RKO (cell line): ENCODE measurements at regions not wholly inside any gene's neighbourhood (a gene's known extent, or its start where the extent isn't known, plus 50 kb on each side); places are given as distances from the start of the nearest gene placed in this dataset.
A peak's percentile ranks its signal among the peaks of the same experiment; 100 is the strongest.
"Not testable (repeated sequence)": the region's sequence is repeated elsewhere in the genome, so short reads cannot be mapped to it uniquely, and the experiment has no call there.

Experiments
- DNase-seq: peaks from one replicate; pipeline ENCODE4 v3.0.0-alpha.2; 2016; ENCODE audit warnings: low spot score

DNA sequence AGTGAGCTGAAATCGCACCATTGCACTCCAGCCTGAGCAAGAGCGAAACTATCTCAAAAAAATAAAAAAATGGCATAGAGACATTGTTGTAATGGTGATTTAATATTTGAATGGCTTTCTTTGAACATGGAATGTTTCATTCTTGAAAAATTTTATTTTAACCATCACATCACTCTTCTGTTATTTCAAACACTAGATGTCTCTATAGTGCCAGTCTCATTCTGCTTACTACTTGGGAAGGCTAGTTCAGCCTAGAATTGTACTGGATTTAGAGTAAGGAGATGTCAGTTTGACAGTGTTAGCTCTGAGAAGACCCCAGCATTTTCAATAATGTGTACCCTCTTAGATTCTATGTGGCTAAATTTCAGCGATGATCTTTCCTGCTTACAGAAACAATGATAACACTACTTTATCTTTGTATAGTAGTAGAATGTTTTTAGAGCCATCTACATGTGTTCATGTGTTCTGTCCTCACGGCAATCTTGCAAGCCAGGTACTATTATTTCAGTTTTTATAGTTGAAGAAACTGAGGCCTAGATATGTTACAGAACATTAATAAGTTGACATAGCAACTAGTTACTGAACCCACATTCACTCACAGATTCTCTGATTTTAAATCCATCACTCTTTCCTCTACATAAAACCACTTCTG, 142.9 kb upstream of the ZSWIM2 start:
- DNase-seq, result peak; percentile 5

DNA sequence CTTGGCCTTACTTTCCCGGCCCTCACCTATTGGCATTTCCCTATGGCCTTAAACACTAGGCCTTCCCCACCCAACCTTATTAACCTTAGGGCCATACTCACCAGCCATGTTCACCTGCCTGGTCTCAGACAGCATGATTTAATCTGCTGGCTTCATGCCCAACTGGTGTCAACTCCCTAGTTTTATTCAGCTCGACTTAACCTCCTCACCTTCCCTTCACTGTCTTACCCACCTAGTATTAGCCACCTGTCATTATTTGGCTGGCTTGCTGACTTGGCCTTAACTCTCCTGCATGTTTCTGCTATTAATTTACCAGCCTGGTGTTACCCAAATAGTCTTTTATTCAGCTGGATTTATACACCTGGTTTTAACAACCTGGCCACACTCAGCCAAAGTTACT, 136.0 kb upstream of the ZSWIM2 start:
- DNase-seq, result no peak

- no peak for DNase-seq
These were observed 135.5 kb upstream of the ZSWIM2 start for GRCh38 chr2:186984481-186984880.

GRCh38 chr2:186980787-186981550, 132.0 kb upstream of the ZSWIM2 start:
- no peak for DNase-seq

DNA sequence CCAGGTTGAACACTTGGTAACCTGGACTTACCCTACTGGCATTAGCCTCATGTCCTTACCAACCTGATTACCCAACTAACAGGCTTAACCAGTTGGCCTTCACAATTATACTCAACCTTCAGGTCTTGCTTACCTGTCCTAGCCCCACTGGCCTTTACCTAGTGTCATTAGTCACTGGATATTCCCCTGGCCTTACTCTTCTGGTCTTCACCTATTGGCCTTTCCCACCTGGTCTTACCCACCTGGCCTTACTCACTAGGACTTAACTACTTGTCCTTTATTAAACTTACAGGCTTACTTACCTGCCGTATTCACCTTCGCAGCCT, 131.1 kb upstream of the ZSWIM2 start:
- DNase-seq, result no peak

DNA sequence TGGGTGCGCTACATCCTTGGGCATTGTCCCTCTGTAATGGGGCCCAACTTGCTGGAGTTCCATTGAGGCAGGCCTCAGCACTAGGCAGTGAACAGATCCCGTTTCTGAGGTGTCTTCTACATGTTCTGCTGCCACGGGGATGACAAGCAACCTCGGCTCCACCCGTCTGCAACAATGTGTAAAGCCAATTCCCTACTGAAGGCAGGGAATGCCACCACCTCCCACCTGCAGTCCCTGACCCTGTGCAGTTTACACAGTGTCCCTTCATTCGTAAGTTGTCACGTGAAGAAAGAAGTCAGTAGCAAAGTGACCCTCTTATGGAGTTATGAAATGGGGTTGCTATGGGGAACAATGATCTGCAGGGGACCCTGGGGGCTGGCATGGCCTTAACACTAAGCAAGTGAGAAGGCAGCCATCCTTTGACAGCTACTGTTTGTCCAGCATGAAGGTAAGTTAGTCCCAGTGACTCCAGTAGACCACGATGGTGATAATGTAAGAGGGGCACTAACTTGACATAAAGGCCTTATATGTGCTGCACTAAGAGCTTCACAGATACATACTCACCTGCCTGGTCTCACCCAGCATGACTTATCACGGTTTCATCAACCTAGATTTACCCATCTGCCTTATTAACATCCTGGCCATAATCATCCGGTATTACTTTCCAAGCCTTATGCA, 130.6 kb upstream of the ZSWIM2 start:
- DNase-seq, result no peak

DNA sequence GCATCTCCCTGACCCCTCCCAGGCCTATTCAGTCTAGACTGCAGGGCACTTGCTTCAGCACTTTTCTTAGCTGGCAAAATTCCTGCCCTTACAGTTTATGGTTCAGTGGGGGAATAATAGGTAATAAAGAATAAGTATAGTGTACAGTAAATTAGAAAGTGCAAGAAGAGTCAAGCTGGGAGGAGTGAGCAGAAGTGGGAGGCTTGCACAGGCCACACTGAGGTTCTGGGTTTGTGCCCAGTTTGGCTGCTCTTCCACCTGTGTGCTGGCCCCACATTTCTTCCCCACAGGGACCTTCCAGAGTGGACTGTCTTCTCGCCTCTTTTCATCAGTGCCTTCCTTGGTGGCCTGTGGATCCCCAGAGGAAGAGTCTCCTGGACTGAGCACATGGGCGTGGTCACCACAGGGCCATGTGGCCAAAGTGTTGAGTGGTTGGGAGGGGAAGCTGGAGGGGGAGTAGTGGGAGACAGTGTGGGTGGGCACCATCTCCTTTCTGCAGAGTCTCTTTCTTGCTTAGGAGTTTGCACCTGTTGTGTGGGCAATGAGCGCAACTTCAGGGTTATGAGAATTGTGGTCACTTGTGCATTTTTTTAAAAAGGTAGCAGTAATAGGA, 128.6 kb upstream of the ZSWIM2 start:
- DNase-seq, result no peak

DNA sequence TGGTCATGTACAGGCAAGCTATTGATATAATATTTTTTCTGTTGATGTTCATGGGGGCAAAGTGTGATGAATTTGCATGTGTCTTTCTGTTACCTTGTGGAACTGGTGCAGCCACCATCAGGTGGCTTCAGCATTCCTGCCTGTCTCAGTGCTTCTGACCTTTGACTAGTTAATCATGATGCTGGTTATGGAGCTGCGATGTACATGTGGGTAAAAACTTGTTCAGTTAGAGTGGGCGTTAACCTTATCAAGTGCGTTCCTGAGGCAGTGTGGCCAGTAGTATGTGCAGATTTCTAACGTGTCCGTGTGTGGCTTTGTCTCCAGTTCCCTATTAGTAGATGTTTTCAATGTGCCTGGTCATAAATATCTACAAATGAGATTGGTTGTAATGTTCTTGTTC, 127.4 kb upstream of the ZSWIM2 start:
- no peak for DNase-seq

- DNase-seq, result no peak
These were observed 123.5 kb upstream of the ZSWIM2 start for GRCh38 chr2:186972281-186972970.

GRCh38 chr2:186968277-186968676, 119.3 kb upstream of the ZSWIM2 start:
- DNase-seq, result no peak

GRCh38 chr2:186966015-186966414, 117.0 kb upstream of the ZSWIM2 start:
- DNase-seq, result no peak

DNA sequence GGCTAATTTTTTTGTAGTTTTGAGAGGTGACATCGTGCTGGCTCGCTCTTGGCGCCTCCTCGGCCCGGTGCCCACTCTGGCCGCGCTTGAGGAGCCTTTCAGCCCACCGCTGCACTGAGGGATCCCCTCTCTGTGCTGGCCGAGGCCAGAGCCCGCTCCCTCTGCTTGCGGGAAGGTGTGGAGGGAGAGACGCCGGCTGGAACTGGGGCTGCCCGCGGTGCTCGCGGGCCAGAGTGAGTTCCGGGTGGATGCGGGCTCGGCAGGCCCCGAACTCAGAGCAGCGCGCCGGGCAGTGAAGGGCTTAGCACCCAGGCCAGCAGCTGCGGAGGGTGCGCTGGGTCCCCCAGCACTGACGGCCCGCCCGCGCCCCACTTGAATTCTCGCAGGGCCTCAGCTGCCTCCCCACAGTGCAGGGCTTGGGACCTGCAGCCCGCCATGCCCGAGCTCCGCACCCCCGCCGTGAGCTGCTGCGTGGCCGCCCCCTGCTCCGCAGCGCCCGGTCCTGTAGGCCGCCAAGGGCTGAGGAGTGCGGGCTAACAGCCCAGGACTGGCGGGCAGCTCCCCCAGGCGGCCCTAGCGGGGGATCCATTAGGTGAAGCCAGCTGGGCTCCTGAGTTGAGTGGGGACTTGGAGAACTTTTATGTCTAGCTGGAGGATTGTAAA, 113.2 kb upstream of the ZSWIM2 start:
- no peak for DNase-seq

DNA sequence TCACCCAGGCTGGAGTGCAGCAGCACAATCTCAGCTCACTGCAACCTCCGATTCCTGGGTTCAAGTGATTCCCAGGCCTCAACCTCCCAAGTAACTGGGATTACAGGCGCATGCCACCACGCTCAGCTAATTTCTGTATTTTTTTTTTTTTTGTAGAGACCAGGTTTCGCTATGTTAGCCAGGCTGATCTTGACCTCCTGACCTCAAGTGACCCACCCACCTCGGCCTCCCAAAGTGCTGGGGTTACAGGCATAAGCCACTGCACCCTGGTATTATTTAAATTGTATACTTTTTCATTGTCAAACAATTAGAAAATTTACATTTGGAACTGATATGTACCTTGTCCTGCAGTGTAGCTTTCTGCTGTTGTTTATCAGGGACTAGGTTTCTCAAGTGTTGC, 111.3 kb upstream of the ZSWIM2 start:
- DNase-seq, result not testable (repeated sequence)

GRCh38 chr2:186959486-186959885, 110.5 kb upstream of the ZSWIM2 start:
- no peak for DNase-seq

- DNase-seq, result no peak
These were observed 101.7 kb upstream of the ZSWIM2 start for GRCh38 chr2:186950694-186951093.

- no peak for DNase-seq
These were observed 100.8 kb upstream of the ZSWIM2 start for GRCh38 chr2:186949726-186950256.

DNA sequence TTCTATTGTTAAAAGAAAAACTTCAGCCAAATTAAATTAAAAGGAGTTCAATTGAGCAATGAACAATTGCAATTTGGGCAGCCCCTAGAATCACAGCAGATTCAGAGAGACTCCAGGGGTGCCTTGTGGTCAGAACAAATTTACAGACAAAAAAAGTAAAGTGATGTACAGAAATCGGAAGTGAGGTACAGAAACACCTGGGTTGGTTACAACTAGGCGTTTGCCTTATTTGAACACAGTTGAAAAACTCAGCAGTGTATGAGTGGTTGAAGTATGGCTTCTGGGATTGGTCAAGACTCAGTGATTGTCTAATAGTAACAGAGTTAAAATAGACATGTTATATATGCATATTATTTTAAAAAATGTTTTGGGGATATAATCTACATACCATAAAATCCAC, 98.5 kb upstream of the ZSWIM2 start:
- no peak for DNase-seq

- no peak for DNase-seq
These were observed 98.0 kb upstream of the ZSWIM2 start for GRCh38 chr2:186946896-186947467.

GRCh38 chr2:186941853-186942252, 92.9 kb upstream of the ZSWIM2 start:
- no peak for DNase-seq

DNA sequence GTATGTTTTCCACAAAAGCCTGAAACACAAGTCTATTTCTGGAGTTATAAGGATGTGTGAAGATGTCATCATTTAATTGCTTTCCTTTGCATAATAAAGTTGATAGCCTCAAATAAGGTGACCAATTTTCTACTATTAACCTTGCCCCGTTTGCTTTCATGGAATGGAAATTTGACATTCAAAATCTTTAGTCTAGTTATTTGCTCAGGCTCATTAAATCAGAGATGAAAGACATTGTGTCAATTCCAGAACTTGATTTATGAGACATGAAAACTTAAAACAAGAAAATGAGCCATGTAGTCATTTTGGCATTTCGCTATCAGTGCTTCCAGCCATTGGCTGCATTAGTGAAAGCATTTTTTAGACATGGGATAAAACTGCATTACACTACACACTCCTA, 91.5 kb upstream of the ZSWIM2 start:
- DNase-seq, result no peak

DNA sequence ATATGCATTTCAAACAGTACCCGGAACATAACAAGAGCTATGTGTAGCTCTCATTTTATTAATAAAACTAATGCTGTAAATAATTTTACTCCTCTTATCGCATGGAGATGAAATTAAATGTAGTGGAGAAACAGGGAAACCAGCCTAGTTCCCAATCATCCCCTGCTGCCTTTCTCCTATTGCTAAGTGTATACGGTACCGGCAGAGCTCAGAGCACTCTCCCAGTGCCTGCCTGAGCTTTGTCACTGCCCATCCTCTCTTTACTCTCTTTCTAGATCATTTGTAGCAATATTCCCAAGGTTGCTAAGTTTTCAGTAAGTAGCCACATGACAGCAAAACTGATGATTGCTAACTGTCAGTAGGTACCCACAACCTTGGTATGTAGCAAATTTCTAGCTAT, 85.5 kb upstream of the ZSWIM2 start:
- DNase-seq, result no peak
